DOHH2 (cell line): ENCODE measurements at regions not wholly inside any gene's neighbourhood (a gene's known extent, or its start where the extent isn't known, plus 50 kb on each side); places are given as distances from the start of the nearest gene placed in this dataset.

Source experiments
- H3F3A ChIP-seq: fragments of 200-600 bp; sonication (generic), shearing (Covaris generic); 2 replicates; pipeline ENCODE4 v1.6.0; 2016; ENCODE audit warnings: antibody characterized with exemption, mild to moderate bottlenecking; ENCODE audit not compliant: control insufficient read depth, insufficient read depth
- H3K27ac ChIP-seq: fragments of 200-600 bp; sonication (generic); 2 replicates; pipeline ENCODE4 v1.5.1; 2014; ENCODE audit warnings: low read depth, mild to moderate bottlenecking, low read length, moderate library complexity
- H3K27me3 ChIP-seq: fragments of 200-600 bp; sonication (generic); 2 replicates; pipeline ENCODE4 v1.6.1; 2014; ENCODE audit warnings: mild to moderate bottlenecking, low read length, mixed read lengths; ENCODE audit not compliant: control insufficient read depth
- H3K36me3 ChIP-seq: fragments of 200-600 bp; sonication (generic); 2 replicates; pipeline ENCODE4 v1.6.1; 2014; ENCODE audit warnings: mild to moderate bottlenecking, low read length, moderate library complexity, mixed read lengths; ENCODE audit not compliant: control insufficient read depth
- H3K4me1 ChIP-seq: fragments of 200-600 bp; sonication (generic); 2 replicates; pipeline ENCODE4 v1.6.1; 2014; ENCODE audit warnings: mild to moderate bottlenecking, low read length, mixed read lengths; ENCODE audit not compliant: control insufficient read depth
- H3K4me2 ChIP-seq: fragments of 200-600 bp; sonication (generic); 2 replicates; pipeline ENCODE4 v1.6.0; 2014; ENCODE audit warnings: mild to moderate bottlenecking, low read length, moderate library complexity
- H3K4me3 ChIP-seq: fragments of 200-600 bp; sonication (generic); 2 replicates; pipeline ENCODE4 v1.5.1; 2014; ENCODE audit warnings: mild to moderate bottlenecking, low read length, mixed read lengths
- H3K79me2 ChIP-seq: fragments of 200-600 bp; sonication (generic); 2 replicates; pipeline ENCODE4 v1.6.1; 2014; ENCODE audit warnings: mild to moderate bottlenecking, low read length, mixed read lengths; ENCODE audit not compliant: control insufficient read depth
- H3K9me2 ChIP-seq: fragments of 200-600 bp; sonication (generic); replicated peaks from 2 replicates; pipeline ENCODE4 v1.6.1; 2014; ENCODE audit warnings: mild to moderate bottlenecking, low read length, mixed read lengths; ENCODE audit not compliant: control insufficient read depth
- H3K9me3 ChIP-seq: fragments of 200-600 bp; sonication (generic); 2 replicates; pipeline ENCODE4 v1.6.1; 2014; ENCODE audit warnings: antibody characterized with exemption, low read length, mixed read lengths; ENCODE audit not compliant: control insufficient read depth, insufficient read depth
- H4K20me1 ChIP-seq: fragments of 200-600 bp; sonication (generic); 2 replicates; pipeline ENCODE4 v1.6.0; 2014; ENCODE audit warnings: low read depth, mild to moderate bottlenecking, antibody characterized with exemption, low read length, moderate library complexity; ENCODE audit not compliant: control insufficient read depth, insufficient read depth
- CTCF ChIP-seq: fragments of 200-600 bp; sonication (generic); IDR thresholded peaks from one replicate; pipeline ENCODE4 v1.5.1; 2014; ENCODE audit warnings: antibody characterized with exemption, mild to moderate bottlenecking, low read depth, low read length; ENCODE audit not compliant: poor library complexity, severe bottlenecking
- EZH2phosphoT487 ChIP-seq: fragments of 200-600 bp; sonication (generic); IDR thresholded peaks from 2 replicates; pipeline ENCODE4 v1.6.1; 2017; ENCODE audit warnings: borderline replicate concordance, mild to moderate bottlenecking, antibody characterized with exemption, low read length, moderate library complexity, mixed read lengths

- no peaks in the 10 kb centered on the region for H3K4me1 ChIP-seq
- H4K20me1 ChIP-seq = no peaks in the 10 kb centered on the region
- no peaks in the 10 kb centered on the region for H3K36me3 ChIP-seq
- no peaks in the 10 kb centered on the region for H3K9me2 ChIP-seq
- H3K79me2 ChIP-seq = no peaks in the 10 kb centered on the region
- no peak overlapping the region for H3K27ac ChIP-seq
- TF ChIP-seq EZH2phosphoT487 (no peak), CTCF (no peak)
- H3K27me3 ChIP-seq = peaks cover 12% of the 10 kb centered on the region
- no peaks in the 10 kb centered on the region for H3F3A ChIP-seq
- no peak overlapping the region for H3K4me3 ChIP-seq
- no peaks in the 10 kb centered on the region for H3K9me3 ChIP-seq
- no peak overlapping the region for H3K4me2 ChIP-seq
Measured at GRCh38 chr7:98778421-98778820, 91.4 kb downstream of the TMEM130 start.

- Histone ChIP-seq H3K9me3 (no peaks in the 10 kb centered on the region), H3K27ac (no peak overlapping the region), H3F3A (no peaks in the 10 kb centered on the region), H3K36me3 (no peaks in the 10 kb centered on the region), H3K9me2 (no peaks in the 10 kb centered on the region), H4K20me1 (no peaks in the 10 kb centered on the region), H3K4me2 (no peak overlapping the region), H3K4me1 (no peaks in the 10 kb centered on the region), H3K79me2 (no peaks in the 10 kb centered on the region), H3K4me3 (no peak overlapping the region), H3K27me3 (peaks cover 13% of the 10 kb centered on the region)
- TF ChIP-seq EZH2phosphoT487 (no peak), CTCF (no peak)
Measured at GRCh38 chr7:98779800-98780587, 89.8 kb downstream of the TMEM130 start.

GRCh38 chr7:98784216-98784785, 85.5 kb downstream of the TMEM130 start:
- H3K36me3 ChIP-seq = no peaks in the 10 kb centered on the region
- H3K4me3 ChIP-seq = no peak overlapping the region
- TF ChIP-seq CTCF (no peak), EZH2phosphoT487 (no peak)
- no peak overlapping the region for H3K27ac ChIP-seq
- H3K4me2 ChIP-seq = no peak overlapping the region
- H3K79me2 ChIP-seq = no peaks in the 10 kb centered on the region
- H3K27me3 ChIP-seq = peaks cover 23% of the 10 kb centered on the region
- H3K4me1 ChIP-seq = no peaks in the 10 kb centered on the region
- no peaks in the 10 kb centered on the region for H3K9me2 ChIP-seq
- 0 out of 2 replicates have a peak, but pooled peaks cover 3% of the 10 kb centered on the region for H4K20me1 ChIP-seq
- no peaks in the 10 kb centered on the region for H3F3A ChIP-seq
- H3K9me3 ChIP-seq = no peaks in the 10 kb centered on the region
